K562 (cell line): ENCODE measurements at regions not wholly inside any gene's neighbourhood (a gene's known extent, or its start where the extent isn't known, plus 50 kb on each side); places are given as distances from the start of the nearest gene placed in this dataset.

Experiments
- CEBPG ChIP-seq, 3 experiments: fragments of 200-800 bp in 1 of 3; sonication (Bioruptor generic) in 1 of 3; sonication (generic) in 1 of 3; formaldehyde crosslinking in 1 of 3; IDR thresholded peaks in 2 of 3; conservative IDR thresholded peaks in 1 of 3; 2 replicates each; pipeline versions ENCODE4 v1.6.1 to v1.8.0; 2016 to 2022; ENCODE audit warnings: missing compliant biosample characterization in 2 of 3, missing genetic modification characterization in 2 of 3, mild to moderate bottlenecking in 1 of 3, missing genetic modification reagents in 1 of 3
- CSDE1 ChIP-seq, 2 experiments: fragments of 450-650 bp; IDR thresholded peaks; 2 replicates each; pipeline ENCODE4 v1.6.1; 2016; ENCODE audit warnings: mild to moderate bottlenecking in 1 of 2
- MCM5 ChIP-seq: fragments of 450-650 bp; IDR thresholded peaks from 2 replicates; pipeline ENCODE4 v1.6.1; 2016; ENCODE audit warnings: low read depth
- NFE2L1 ChIP-seq: fragments of 450-650 bp; IDR thresholded peaks from 2 replicates; pipeline ENCODE4 v1.6.1; 2016; ENCODE audit warnings: missing genetic modification characterization, low read depth, mild to moderate bottlenecking, missing compliant biosample characterization, moderate library complexity, borderline replicate concordance
- RBM34 ChIP-seq: fragments of 200-400 bp; formaldehyde crosslinking; IDR thresholded peaks from 2 replicates; pipeline ENCODE4 v1.6.1; 2018; ENCODE audit warnings: low read length, borderline replicate concordance; ENCODE audit not compliant: insufficient read depth
- SMARCB1 ChIP-seq: IDR thresholded peaks from 2 replicates; pipeline ENCODE4 v1.6.1; 2011; ENCODE audit warnings: improper control_type of control experiment, low read depth; ENCODE audit not compliant: insufficient read length
- SP2 ChIP-seq: IDR thresholded peaks from 2 replicates; pipeline ENCODE4 v1.6.1; 2011; ENCODE audit warnings: mild to moderate bottlenecking, low read depth, low read length, moderate library complexity; ENCODE audit not compliant: poor library complexity, severe bottlenecking; ENCODE audit errors: extremely low read depth
- ZKSCAN1 ChIP-seq: fragments of 150-350 bp; IDR thresholded peaks from 2 replicates; pipeline ENCODE4 v1.6.1; 2016; ENCODE audit warnings: low read depth, low read length
- TF ChIP-seq, protein P1 (sequence below): sonication (generic); formaldehyde crosslinking; IDR thresholded peaks from 2 replicates; pipeline ENCODE4 v1.8.0; 2022; ENCODE audit warnings: mild to moderate bottlenecking, missing genetic modification reagents, borderline replicate concordance
- TF ChIP-seq, protein P2 (sequence below): fragments of 250-450 bp; sonication (Bioruptor Pico); IDR thresholded peaks from 2 replicates; pipeline ENCODE4 v1.5.0; 2020; ENCODE audit warnings: mild to moderate bottlenecking, borderline replicate concordance
- TF ChIP-seq, protein P3 (sequence below): sonication (generic); formaldehyde crosslinking; IDR thresholded peaks from 2 replicates; pipeline ENCODE4 v1.4.0; 2020; ENCODE audit warnings: mild to moderate bottlenecking, missing genetic modification reagents
- TF ChIP-seq, protein P4 (sequence below): sonication (generic); formaldehyde crosslinking; IDR thresholded peaks from 2 replicates; pipeline ENCODE4 v1.8.1; 2023; ENCODE audit warnings: mild to moderate bottlenecking, missing genetic modification reagents

DNA sequence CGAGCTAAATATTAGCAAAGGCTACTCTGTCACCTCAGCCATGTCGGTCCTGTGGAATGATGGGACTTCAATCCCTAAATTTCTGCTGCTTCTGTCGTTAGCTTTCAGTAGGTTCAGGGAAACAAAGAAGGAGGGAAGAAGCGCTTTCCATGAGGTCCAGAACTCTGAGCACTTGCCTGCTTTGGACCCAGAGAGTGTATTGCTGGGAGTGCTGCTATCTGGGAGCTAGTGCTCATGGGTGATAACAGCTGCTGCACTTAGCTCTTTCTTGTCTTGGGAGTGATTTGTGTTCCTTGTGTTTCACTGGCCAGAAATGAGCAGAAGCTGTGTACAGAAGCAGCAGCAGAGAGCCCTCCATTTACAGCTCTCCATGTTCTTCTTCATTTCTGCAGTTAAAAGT is 369.8 kb downstream of the DIPK2A start (continued):
- TF ChIP-seq, protein P1, sequence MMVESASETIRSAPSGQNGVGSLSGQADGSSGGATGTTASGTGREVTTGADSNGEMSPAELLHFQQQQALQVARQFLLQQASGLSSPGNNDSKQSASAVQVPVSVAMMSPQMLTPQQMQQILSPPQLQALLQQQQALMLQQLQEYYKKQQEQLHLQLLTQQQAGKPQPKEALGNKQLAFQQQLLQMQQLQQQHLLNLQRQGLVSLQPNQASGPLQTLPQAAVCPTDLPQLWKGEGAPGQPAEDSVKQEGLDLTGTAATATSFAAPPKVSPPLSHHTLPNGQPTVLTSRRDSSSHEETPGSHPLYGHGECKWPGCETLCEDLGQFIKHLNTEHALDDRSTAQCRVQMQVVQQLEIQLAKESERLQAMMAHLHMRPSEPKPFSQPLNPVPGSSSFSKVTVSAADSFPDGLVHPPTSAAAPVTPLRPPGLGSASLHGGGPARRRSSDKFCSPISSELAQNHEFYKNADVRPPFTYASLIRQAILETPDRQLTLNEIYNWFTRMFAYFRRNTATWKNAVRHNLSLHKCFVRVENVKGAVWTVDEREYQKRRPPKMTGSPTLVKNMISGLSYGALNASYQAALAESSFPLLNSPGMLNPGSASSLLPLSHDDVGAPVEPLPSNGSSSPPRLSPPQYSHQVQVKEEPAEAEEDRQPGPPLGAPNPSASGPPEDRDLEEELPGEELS (CRISPR knock-in tag) = no peak
- TF ChIP-seq ZKSCAN1 (no peak), MCM5 (no peak), CEBPG (CRISPR knock-in tag; IDR thresholded peaks at IDR 0.05) (no peak), CEBPG (tag; conservative IDR thresholded peaks at IDR 0.05 in 1 of 2, IDR thresholded peaks at IDR 0.05 in 1 of 2) (no peak), SMARCB1 (no peak), SP2 (no peak), NFE2L1 (tag) (no peak), RBM34 (no peak), CSDE1 (IDR thresholded peaks at IDR 0.05) (no peak)
- TF ChIP-seq, protein P2, sequence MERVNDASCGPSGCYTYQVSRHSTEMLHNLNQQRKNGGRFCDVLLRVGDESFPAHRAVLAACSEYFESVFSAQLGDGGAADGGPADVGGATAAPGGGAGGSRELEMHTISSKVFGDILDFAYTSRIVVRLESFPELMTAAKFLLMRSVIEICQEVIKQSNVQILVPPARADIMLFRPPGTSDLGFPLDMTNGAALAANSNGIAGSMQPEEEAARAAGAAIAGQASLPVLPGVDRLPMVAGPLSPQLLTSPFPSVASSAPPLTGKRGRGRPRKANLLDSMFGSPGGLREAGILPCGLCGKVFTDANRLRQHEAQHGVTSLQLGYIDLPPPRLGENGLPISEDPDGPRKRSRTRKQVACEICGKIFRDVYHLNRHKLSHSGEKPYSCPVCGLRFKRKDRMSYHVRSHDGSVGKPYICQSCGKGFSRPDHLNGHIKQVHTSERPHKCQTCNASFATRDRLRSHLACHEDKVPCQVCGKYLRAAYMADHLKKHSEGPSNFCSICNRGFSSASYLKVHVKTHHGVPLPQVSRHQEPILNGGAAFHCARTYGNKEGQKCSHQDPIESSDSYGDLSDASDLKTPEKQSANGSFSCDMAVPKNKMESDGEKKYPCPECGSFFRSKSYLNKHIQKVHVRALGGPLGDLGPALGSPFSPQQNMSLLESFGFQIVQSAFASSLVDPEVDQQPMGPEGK (CRISPR knock-in tag) = no peak
- TF ChIP-seq, protein P3, sequence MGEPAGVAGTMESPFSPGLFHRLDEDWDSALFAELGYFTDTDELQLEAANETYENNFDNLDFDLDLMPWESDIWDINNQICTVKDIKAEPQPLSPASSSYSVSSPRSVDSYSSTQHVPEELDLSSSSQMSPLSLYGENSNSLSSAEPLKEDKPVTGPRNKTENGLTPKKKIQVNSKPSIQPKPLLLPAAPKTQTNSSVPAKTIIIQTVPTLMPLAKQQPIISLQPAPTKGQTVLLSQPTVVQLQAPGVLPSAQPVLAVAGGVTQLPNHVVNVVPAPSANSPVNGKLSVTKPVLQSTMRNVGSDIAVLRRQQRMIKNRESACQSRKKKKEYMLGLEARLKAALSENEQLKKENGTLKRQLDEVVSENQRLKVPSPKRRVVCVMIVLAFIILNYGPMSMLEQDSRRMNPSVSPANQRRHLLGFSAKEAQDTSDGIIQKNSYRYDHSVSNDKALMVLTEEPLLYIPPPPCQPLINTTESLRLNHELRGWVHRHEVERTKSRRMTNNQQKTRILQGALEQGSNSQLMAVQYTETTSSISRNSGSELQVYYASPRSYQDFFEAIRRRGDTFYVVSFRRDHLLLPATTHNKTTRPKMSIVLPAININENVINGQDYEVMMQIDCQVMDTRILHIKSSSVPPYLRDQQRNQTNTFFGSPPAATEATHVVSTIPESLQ = no peak
- TF ChIP-seq, protein P4, sequence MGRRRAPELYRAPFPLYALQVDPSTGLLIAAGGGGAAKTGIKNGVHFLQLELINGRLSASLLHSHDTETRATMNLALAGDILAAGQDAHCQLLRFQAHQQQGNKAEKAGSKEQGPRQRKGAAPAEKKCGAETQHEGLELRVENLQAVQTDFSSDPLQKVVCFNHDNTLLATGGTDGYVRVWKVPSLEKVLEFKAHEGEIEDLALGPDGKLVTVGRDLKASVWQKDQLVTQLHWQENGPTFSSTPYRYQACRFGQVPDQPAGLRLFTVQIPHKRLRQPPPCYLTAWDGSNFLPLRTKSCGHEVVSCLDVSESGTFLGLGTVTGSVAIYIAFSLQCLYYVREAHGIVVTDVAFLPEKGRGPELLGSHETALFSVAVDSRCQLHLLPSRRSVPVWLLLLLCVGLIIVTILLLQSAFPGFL (CRISPR knock-in tag) = no peak
